Stimulated activated CD4-positive, alpha-beta T cell treated with anti-CD3 and anti-CD28 coated beads, TNF-alpha, amount 100 ng/mL, for 24 hours (primary cell): ENCODE measurements at regions not wholly inside any gene's neighbourhood (a gene's known extent, or its start where the extent isn't known, plus 50 kb on each side); places are given as distances from the start of the nearest gene placed in this dataset.

Experiments
- DNase-seq, 3 experiments: peaks; one replicate each; pipeline ENCODE4 v3.0.0-alpha.2; 2020; ENCODE audit warnings: low read depth in 3 of 3

DNA sequence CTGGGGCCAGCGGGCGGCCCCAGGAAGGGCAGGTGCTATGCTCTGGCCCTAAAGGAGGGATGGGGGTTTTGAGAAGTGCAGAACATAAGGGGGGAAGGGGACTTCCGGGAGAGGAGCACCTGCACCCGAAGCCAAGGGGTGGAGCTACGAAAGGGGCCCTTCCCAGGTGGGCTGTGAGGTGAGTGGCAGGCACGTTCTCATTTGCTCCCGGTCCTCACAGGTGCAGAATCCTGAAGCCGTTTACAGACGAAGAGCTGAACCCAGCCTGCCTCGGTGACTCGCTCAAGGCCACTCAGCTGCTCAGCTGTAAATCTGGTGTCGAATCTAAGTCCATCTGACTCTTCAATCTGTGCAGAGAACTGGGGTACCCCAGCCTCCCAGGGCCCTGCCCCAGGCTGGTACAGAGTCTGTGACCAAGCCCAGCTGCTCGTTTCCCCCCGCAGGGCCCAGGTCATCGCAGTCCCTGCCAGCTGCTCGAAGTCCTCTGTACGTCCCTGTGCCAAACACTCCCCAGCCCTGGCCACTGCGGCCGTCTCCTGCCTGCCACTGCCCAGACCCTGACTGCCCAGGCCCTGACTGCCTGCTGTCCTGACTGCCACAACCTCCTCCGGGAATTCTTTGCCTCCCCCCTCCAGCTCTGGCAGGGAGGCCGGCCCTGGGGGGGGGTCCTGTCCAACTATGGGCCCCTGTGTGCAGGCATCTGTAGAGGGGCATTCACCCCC lies 53.8 kb upstream of the RXRA start:
- DNase-seq = no peak

DNA sequence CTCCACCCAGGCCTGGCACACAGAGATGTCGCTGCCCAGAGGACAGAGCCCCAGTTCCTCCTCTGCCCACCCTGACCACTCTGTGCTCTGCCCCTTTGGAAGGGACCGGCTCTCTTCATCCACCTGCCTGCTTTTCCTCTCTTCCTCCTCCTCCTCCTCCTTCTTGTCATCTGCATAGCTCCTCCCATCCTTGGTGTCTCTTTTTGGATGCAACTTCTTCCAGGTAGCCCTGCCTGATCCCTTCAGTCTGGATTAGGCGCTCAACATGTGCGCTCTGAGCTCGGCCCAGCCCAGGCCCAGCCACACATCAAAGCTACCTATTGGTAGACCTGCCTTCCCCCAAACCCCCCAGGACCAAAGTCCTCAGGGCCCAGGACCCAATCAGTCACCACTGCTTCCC lies 52.6 kb upstream of the RXRA start:
- no peak for DNase-seq

DNA sequence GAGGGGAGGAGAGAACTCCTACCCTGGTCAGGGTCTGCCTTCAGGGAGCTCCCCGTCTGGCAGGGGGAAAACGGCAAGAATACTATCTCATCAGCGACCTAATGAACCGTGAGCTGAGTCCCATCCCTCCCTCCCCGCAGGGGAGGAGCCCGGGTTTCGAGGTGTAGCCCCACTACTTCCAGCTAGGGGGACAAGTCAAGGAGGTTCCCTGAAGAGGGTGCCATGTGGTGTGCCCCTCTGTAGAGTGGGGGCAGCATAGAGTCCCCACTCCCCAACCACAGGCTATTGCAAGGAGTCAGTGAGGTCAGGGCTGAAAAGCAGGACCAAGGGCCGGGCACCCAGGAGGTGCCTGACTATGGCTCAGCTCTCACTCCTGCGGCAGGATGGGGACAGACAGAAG lies 50.9 kb upstream of the RXRA start:
- no peak for DNase-seq

DNA sequence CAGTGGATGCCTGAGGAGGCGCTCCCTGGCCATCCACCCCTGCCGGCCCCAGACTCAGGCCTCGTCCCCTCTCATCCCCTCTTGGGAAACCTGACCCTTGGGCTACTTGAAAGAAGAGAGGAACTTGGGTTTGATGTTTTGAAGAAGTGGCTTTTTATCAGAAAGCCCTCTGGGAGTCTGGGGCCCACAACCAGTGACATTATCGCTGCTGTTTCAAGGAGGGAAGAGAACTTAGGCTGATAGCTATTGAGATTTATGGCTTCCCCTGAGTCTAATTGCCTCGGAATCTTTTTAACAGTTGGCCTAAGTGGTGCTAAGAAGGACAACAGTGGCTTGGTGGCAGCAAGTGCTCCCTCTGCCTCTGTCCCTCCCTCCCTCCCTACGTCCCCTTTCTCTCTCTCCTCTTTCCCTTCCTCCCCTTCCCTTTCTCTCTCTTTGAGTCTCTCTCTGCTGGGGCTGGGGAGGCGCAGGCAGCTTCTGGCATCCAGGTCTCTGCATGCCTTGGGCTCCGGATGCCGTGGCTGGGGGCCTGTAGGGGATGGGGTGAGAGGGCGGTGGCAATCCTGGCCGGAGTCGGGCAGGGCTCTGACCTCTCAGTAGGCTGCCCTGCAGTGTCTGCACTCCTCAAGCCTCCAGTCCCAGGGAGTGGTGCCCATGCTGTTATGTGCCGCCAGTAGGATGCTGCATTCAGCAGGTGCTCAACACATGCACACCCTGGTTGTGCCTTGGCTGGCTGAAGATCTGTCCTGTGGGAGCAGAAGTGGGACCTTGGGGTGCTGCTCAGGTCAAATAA lies 49.6 kb upstream of the RXRA start:
- no peak for DNase-seq
